KMS-11 (cell line): ENCODE measurements at regions not wholly inside any gene's neighbourhood (a gene's known extent, or its start where the extent isn't known, plus 50 kb on each side); places are given as distances from the start of the nearest gene placed in this dataset.

ENCODE experiments used
- H2AFZ ChIP-seq: fragments of 200-600 bp; sonication (generic); 2 replicates; pipeline ENCODE4 v1.6.1; 2016; ENCODE audit warnings: antibody characterized with exemption, mixed run types, low read depth
- H3K27ac ChIP-seq: fragments of 200-600 bp; sonication (generic); 2 replicates; pipeline ENCODE4 v1.6.1; 2016; ENCODE audit warnings: mild to moderate bottlenecking, mixed run types
- H3K27me3 ChIP-seq: fragments of 200-600 bp; sonication (generic); 2 replicates; pipeline ENCODE4 v1.6.1; 2017; ENCODE audit warnings: mild to moderate bottlenecking, low read depth, mixed run types, moderate library complexity; ENCODE audit not compliant: insufficient read depth
- H3K36me3 ChIP-seq: fragments of 200-600 bp; sonication (generic); 2 replicates; pipeline ENCODE4 v1.6.1; 2017; ENCODE audit warnings: mild to moderate bottlenecking, mixed run types; ENCODE audit not compliant: insufficient read depth
- H3K4me1 ChIP-seq: fragments of 200-600 bp; sonication (generic); 2 replicates; pipeline ENCODE4 v1.6.1; 2016; ENCODE audit warnings: mild to moderate bottlenecking, low read depth, mixed run types; ENCODE audit not compliant: poor library complexity, severe bottlenecking
- H3K4me2 ChIP-seq: fragments of 200-600 bp; sonication (generic); 2 replicates; pipeline ENCODE4 v1.7.0; 2016; ENCODE audit warnings: mild to moderate bottlenecking, mixed run types
- H3K4me3 ChIP-seq: fragments of 200-600 bp; sonication (generic); IDR thresholded peaks from 2 replicates; pipeline ENCODE4 v1.6.1; 2017; ENCODE audit warnings: low read depth, low read length, mixed read lengths; ENCODE audit not compliant: insufficient read depth
- H3K79me2 ChIP-seq: fragments of 200-600 bp; sonication (generic); 2 replicates; pipeline ENCODE4 v1.6.1; 2016; ENCODE audit warnings: low read depth, mixed run types; ENCODE audit not compliant: insufficient read depth
- H3K9ac ChIP-seq: fragments of 200-600 bp; sonication (generic); 2 replicates; pipeline ENCODE4 v1.6.1; 2016; ENCODE audit warnings: mild to moderate bottlenecking, mixed run types
- H4K20me1 ChIP-seq: fragments of 200-600 bp; sonication (generic); 2 replicates; pipeline ENCODE4 v1.6.1; 2016; ENCODE audit warnings: mild to moderate bottlenecking, mixed run types; ENCODE audit not compliant: insufficient read depth
- TF ChIP-seq, protein P1 (sequence below): fragments of 200-600 bp; sonication (generic); conservative IDR thresholded peaks from 2 replicates; pipeline ENCODE4 v1.6.1; 2017; ENCODE audit warnings: low read depth, mild to moderate bottlenecking, antibody characterized with exemption, low read length, moderate library complexity, mixed read lengths

GRCh38 chr2:16828828-16829160 is 163.2 kb upstream of the CYRIA start:
- Histone ChIP-seq H3K4me3 (no peak overlapping the region), H3K27ac (no peak overlapping the region), H3K4me1 (no peaks in the 10 kb centered on the region), H3K79me2 (no peaks in the 10 kb centered on the region), H2AFZ (no peak overlapping the region), H3K4me2 (no peak overlapping the region), H3K27me3 (no peaks in the 10 kb centered on the region), H3K36me3 (no peaks in the 10 kb centered on the region), H4K20me1 (no peaks in the 10 kb centered on the region), H3K9ac (no peak overlapping the region)
- TF ChIP-seq, protein P1, sequence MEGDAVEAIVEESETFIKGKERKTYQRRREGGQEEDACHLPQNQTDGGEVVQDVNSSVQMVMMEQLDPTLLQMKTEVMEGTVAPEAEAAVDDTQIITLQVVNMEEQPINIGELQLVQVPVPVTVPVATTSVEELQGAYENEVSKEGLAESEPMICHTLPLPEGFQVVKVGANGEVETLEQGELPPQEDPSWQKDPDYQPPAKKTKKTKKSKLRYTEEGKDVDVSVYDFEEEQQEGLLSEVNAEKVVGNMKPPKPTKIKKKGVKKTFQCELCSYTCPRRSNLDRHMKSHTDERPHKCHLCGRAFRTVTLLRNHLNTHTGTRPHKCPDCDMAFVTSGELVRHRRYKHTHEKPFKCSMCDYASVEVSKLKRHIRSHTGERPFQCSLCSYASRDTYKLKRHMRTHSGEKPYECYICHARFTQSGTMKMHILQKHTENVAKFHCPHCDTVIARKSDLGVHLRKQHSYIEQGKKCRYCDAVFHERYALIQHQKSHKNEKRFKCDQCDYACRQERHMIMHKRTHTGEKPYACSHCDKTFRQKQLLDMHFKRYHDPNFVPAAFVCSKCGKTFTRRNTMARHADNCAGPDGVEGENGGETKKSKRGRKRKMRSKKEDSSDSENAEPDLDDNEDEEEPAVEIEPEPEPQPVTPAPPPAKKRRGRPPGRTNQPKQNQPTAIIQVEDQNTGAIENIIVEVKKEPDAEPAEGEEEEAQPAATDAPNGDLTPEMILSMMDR = no peak

DNA sequence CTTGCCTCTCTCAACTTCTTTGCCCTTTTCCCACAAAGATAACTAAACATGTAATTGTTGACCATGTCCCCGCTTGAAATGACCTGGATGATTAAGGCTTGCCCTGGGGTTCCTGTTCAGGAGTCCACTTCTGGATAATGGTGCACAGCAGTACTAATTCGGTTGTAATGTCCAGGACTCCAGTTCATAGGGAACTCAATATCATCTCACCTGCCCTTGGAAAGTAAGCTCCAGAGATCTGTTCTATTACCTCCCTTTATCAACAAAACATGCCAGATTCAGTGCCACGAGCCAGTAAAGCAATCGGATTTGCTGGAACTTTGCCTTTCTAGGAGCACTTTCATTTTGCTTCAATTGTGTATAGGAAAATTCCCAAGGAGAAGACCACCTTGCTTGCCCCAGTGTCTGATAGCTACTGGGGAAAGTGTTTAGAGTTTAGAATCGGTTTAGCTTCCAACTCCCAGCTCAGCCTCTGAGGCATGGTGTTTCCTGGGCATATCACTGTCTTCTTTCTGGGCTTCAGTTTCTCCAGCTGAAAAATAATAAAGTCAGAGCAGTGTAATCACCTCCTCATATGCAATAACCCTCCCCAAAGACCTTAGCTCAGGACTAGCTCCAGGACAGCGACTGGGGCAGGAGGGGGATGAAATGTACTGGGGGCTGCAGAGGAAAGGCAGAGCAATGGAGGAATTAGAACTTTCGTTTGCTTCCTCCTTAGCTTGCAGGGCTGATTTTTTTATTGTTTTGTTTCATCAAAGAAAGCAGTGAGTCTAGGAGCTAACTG is 162.6 kb upstream of the CYRIA start:
- Histone ChIP-seq H3K4me3 (no peak overlapping the region), H3K4me2 (no peak overlapping the region)
- TF ChIP-seq, protein P1 = no peak

GRCh38 chr2:16824472-16824871 is 158.8 kb upstream of the CYRIA start:
- H3K4me3 ChIP-seq = no peak overlapping the region
- H2AFZ ChIP-seq = no peak overlapping the region
- no peaks in the 10 kb centered on the region for H4K20me1 ChIP-seq
- TF ChIP-seq, protein P1 = no peak
- no peaks in the 10 kb centered on the region for H3K79me2 ChIP-seq
- no peak overlapping the region for H3K4me2 ChIP-seq
- H3K36me3 ChIP-seq = no peaks in the 10 kb centered on the region
- H3K9ac ChIP-seq = no peak overlapping the region
- H3K4me1 ChIP-seq = no peaks in the 10 kb centered on the region
- H3K27me3 ChIP-seq = no peaks in the 10 kb centered on the region
- H3K27ac ChIP-seq = no peak overlapping the region

More for the DNA sequence above, 162.6 kb upstream of the CYRIA start:
- no peak overlapping the region for H2AFZ ChIP-seq
- H3K9ac ChIP-seq = no peak overlapping the region
- H3K4me1 ChIP-seq = no peaks in the 10 kb centered on the region
- no peaks in the 10 kb centered on the region for H3K79me2 ChIP-seq
- H3K36me3 ChIP-seq = no peaks in the 10 kb centered on the region
- no peak overlapping the region for H3K27ac ChIP-seq
- no peaks in the 10 kb centered on the region for H3K27me3 ChIP-seq
- no peaks in the 10 kb centered on the region for H4K20me1 ChIP-seq

- Histone ChIP-seq H3K27me3 (no peaks in the 10 kb centered on the region), H3K36me3 (no peaks in the 10 kb centered on the region), H3K4me3 (no peak overlapping the region), H2AFZ (no peak overlapping the region), H3K4me1 (no peaks in the 10 kb centered on the region), H3K9ac (no peak overlapping the region), H4K20me1 (no peaks in the 10 kb centered on the region), H3K79me2 (no peaks in the 10 kb centered on the region), H3K27ac (no peak overlapping the region), H3K4me2 (no peak overlapping the region)
- TF ChIP-seq, protein P1 = no peak
Observed at GRCh38 chr2:16821692-16822091, 156.1 kb upstream of the CYRIA start.
